ENCODE measurements at regions not wholly inside any gene's neighbourhood (a gene's known extent, or its start where the extent isn't known, plus 50 kb on each side); places are given as distances from the start of the nearest gene placed in this dataset.

DNA sequence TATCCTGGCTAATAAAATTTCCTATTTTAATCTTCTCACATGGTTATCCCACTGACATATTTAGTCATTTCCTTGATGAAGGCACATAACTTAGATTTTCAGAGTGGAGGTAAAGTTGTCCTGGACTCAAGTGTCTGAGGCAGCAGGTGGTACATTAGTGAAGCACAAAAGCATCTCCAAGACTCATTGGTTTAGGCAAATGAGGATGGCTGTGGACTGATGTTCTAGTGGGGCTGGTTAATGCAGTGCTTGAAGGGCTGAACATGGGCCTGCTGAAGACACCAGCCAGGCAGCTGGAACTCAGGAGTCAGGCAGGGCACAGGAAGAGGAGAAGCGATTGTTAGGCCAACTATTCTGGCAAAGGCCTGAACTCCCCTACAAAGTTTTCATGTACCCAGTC is 76.3 kb upstream of the SESN3 start:
- TF ChIP-seq, protein P1, sequence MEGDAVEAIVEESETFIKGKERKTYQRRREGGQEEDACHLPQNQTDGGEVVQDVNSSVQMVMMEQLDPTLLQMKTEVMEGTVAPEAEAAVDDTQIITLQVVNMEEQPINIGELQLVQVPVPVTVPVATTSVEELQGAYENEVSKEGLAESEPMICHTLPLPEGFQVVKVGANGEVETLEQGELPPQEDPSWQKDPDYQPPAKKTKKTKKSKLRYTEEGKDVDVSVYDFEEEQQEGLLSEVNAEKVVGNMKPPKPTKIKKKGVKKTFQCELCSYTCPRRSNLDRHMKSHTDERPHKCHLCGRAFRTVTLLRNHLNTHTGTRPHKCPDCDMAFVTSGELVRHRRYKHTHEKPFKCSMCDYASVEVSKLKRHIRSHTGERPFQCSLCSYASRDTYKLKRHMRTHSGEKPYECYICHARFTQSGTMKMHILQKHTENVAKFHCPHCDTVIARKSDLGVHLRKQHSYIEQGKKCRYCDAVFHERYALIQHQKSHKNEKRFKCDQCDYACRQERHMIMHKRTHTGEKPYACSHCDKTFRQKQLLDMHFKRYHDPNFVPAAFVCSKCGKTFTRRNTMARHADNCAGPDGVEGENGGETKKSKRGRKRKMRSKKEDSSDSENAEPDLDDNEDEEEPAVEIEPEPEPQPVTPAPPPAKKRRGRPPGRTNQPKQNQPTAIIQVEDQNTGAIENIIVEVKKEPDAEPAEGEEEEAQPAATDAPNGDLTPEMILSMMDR (IDR thresholded peaks at IDR 0.05), result no peak
- TF ChIP-seq POLR2AphosphoS5 (IDR thresholded peaks at IDR 0.05), result no peak
- TF ChIP-seq EP300 (IDR thresholded peaks at IDR 0.05; ENCODE audit: low read depth), result no peak

All from transverse colon (tissue), 4 donors.